HEK293 (cell line): ENCODE measurements at regions not wholly inside any gene's neighbourhood (a gene's known extent, or its start where the extent isn't known, plus 50 kb on each side); places are given as distances from the start of the nearest gene placed in this dataset.

Experiments
- CTCF ChIA-PET: fragments of 350-600 bp; formaldehyde crosslinking; extraction: SDS; loops from one replicate; lab custom pipeline; 2021; ENCODE audit warnings: antibody characterized with exemption; lab: Yijun Ruan, JAX
- POLR2A ChIA-PET: fragments of 300-600 bp; formaldehyde crosslinking; extraction: SDS; loops from one replicate; lab custom pipeline; 2020; ENCODE audit warnings: antibody characterized with exemption, inconsistent platforms; lab: Yijun Ruan, JAX
- H3K27ac ChIP-seq: fragments of 200-500 bp; sonication (Bioruptor generic); 2 replicates; pipeline ENCODE4 v1.5.1; 2014; ENCODE audit warnings: low read depth, low read length, control low read depth, inconsistent platforms; ENCODE audit errors: extremely low read depth
- H3K36me3 ChIP-seq, 2 experiments: fragments of 200-500 bp in 1 of 2; sonication (Bioruptor generic) in 1 of 2; 1 replicate in 1 of 2; 2 replicates in 1 of 2; pipeline ENCODE4 v1.5.1; 2014 to 2017; ENCODE audit warnings: inconsistent platforms in 2 of 2, low read length in 2 of 2; ENCODE audit not compliant: control insufficient read depth in 2 of 2, insufficient read depth in 1 of 2
- H3K4me1 ChIP-seq: fragments of 200-500 bp; sonication (Bioruptor generic); 2 replicates; pipeline ENCODE4 v1.5.1; 2014; ENCODE audit warnings: mild to moderate bottlenecking, low read length, inconsistent platforms; ENCODE audit not compliant: control insufficient read depth, insufficient read depth
- H3K4me3 ChIP-seq: 2 replicates; pipeline ENCODE4 v1.5.1; 2011; ENCODE audit warnings: low read depth, mild to moderate bottlenecking, control low read depth, low read length, moderate library complexity
- H3K9me3 ChIP-seq: fragments of 200-500 bp; sonication (Bioruptor generic); 2 replicates; pipeline ENCODE4 v1.5.1; 2014; ENCODE audit warnings: low read depth, low read length, inconsistent platforms; ENCODE audit not compliant: control insufficient read depth, insufficient read depth
- GLI4 ChIP-seq: fragments of 450-650 bp; formaldehyde crosslinking; IDR thresholded peaks from 2 replicates; pipeline ENCODE4 v1.5.1; 2016; ENCODE audit warnings: missing biosample characterization, missing genetic modification characterization
- KLF7 ChIP-seq: fragments of 450-650 bp; formaldehyde crosslinking; IDR thresholded peaks from 2 replicates; pipeline ENCODE4 v1.5.1; 2016; ENCODE audit warnings: missing biosample characterization, missing genetic modification characterization, borderline replicate concordance
- ZBTB21 ChIP-seq: fragments of 450-650 bp; formaldehyde crosslinking; IDR thresholded peaks from 2 replicates; pipeline ENCODE4 v1.5.1; 2017; ENCODE audit warnings: missing biosample characterization, missing genetic modification characterization
- ZNF223 ChIP-seq: fragments of 450-650 bp; formaldehyde crosslinking; IDR thresholded peaks from 2 replicates; pipeline ENCODE4 v1.5.1; 2016; ENCODE audit warnings: missing biosample characterization, missing genetic modification characterization
- ZNF701 ChIP-seq: fragments of 450-650 bp; formaldehyde crosslinking; IDR thresholded peaks from 2 replicates; pipeline ENCODE4 v1.5.1; 2016; ENCODE audit warnings: missing biosample characterization, missing genetic modification characterization

DNA sequence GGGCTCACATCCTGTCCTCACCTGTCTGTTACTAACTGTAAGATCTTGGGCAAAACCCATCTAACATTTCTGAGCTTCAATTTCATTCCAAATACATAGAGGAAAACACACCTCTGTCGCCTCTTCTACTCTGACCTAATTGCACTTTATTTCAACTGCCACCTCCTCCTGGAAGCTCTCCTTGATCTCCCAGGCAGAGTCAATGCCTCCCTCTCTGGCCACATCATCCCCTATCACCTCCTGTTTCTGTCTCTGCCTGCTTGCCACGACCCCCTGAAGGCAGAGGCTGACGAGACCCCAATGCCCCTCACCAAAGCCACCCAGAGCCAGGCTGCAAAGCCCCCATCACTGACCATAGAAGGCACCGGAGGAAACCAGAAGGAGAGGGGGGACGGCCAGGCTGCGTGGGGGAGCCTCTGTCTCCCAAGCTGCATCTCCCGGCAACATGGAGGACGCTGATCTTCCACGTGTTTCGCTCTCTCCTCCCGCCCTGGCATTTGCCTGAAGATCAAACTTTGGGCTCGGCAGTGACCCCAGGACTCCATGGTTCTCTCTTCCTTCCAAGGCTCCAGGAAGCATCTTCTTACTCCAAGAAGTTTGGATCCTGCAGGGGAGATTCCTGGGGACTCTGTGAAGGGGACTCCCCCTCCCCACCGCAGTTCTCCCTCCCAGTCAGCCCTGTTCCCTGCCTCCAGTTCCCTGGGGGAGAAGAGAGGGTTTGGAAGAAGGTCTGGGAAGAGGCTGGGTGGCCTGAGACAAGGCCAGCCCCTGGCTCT is 50.1 kb upstream of the BCL11B start:
- ChIA-PET POLR2A (no interaction called here), CTCF (interaction anchor here (0.6 to 2.8 kb wide), 3 partner anchors 60 to 94 kb away, joined by 3 to 12 read pairs (median 5); no protein-coding TSS in a partner anchor)
- Histone ChIP-seq H3K9me3 (no peaks in the 10 kb centered on the region), H3K4me1 (no peaks in the 10 kb centered on the region), H3K27ac (no peak overlapping the region), H3K4me3 (no peak overlapping the region), H3K36me3 (no peaks in the 10 kb centered on the region)
- TF ChIP-seq ZNF223 (tag by site-specific recombination) = no peak
- TF ChIP-seq ZBTB21 (tag by site-specific recombination) = no peak
- no peak for TF ChIP-seq ZNF701 (tag by site-specific recombination)
- TF ChIP-seq GLI4 (tag by site-specific recombination) = no peak
- no peak for TF ChIP-seq KLF7 (tag by site-specific recombination)
